Fibroblast of lung (primary cell): ENCODE measurements at regions not wholly inside any gene's neighbourhood (a gene's known extent, or its start where the extent isn't known, plus 50 kb on each side); places are given as distances from the start of the nearest gene placed in this dataset.

Source experiments
- DNase-seq, 2 donors: peaks; one replicate each; pipeline versions ENCODE4 v3.0.0 to v3.0.0-alpha.2; 2010; ENCODE audit warnings: low read depth in 2 of 2
- H2AFZ ChIP-seq: 2 replicates; pipeline ENCODE4 v1.5.1; 2012; ENCODE audit warnings: low read length, control low read depth, inconsistent platforms
- H3K27ac ChIP-seq: 2 replicates; pipeline ENCODE4 v1.5.1; 2011; ENCODE audit warnings: low read length, control low read depth; ENCODE audit not compliant: insufficient read depth
- H3K27me3 ChIP-seq: 2 replicates; pipeline ENCODE4 v1.5.1; 2011; ENCODE audit warnings: mild to moderate bottlenecking, low read length; ENCODE audit not compliant: control insufficient read depth, insufficient read depth
- H3K36me3 ChIP-seq: 2 replicates; pipeline ENCODE4 v1.5.1; 2011; ENCODE audit warnings: low read length; ENCODE audit not compliant: control insufficient read depth, insufficient read depth
- H3K4me1 ChIP-seq: 2 replicates; pipeline ENCODE4 v1.5.1; 2011; ENCODE audit warnings: low read length; ENCODE audit not compliant: control insufficient read depth, insufficient read depth; ENCODE audit errors: extremely low read depth
- H3K4me2 ChIP-seq: 2 replicates; pipeline ENCODE4 v1.5.1; 2011; ENCODE audit warnings: low read length, control low read depth; ENCODE audit not compliant: insufficient read depth; ENCODE audit errors: extremely low read depth
- H3K4me3 ChIP-seq, 4 experiments: fragments of 200-600 bp in 1 of 4; sonication (generic) in 1 of 4; replicated peaks in 1 of 4; 2 replicates each; pipeline ENCODE4 v1.5.1; 2011 to 2016; ENCODE audit warnings: low read length in 4 of 4, low read depth in 3 of 4, mild to moderate bottlenecking in 3 of 4, control low read depth in 2 of 4, inconsistent platforms in 1 of 4, mixed read lengths in 1 of 4; ENCODE audit not compliant: insufficient read depth in 1 of 4; ENCODE audit errors: control extremely low read depth in 1 of 4
- H3K79me2 ChIP-seq: 2 replicates; pipeline ENCODE4 v1.5.1; 2012; ENCODE audit warnings: mild to moderate bottlenecking, low read length, inconsistent platforms; ENCODE audit not compliant: control insufficient read depth, insufficient read depth
- H3K9ac ChIP-seq: 2 replicates; pipeline ENCODE4 v1.5.1; 2011; ENCODE audit warnings: mild to moderate bottlenecking, low read length, control low read depth; ENCODE audit not compliant: insufficient read depth
- H3K9me3 ChIP-seq: 2 replicates; pipeline ENCODE4 v1.5.1; 2012; ENCODE audit warnings: low read depth, low read length; ENCODE audit not compliant: control insufficient read depth, insufficient read depth
- H4K20me1 ChIP-seq: 2 replicates; pipeline ENCODE4 v1.5.1; 2011; ENCODE audit warnings: low read length; ENCODE audit not compliant: control insufficient read depth, insufficient read depth; ENCODE audit errors: extremely low read depth
- CTCF ChIP-seq, 2 donors: IDR thresholded peaks in 1 of 2; conservative IDR thresholded peaks in 1 of 2; 1 replicate in 1 of 2; 2 replicates in 1 of 2; pipeline ENCODE4 v1.5.1; 2011 to 2012; ENCODE audit warnings: low read length in 2 of 2, control low read depth in 1 of 2, inconsistent platforms in 1 of 2, low read depth in 1 of 2, mild to moderate bottlenecking in 1 of 2
- EZH2 ChIP-seq: IDR thresholded peaks from 2 replicates; pipeline ENCODE4 v1.5.1; 2012; ENCODE audit warnings: low read length, control low read depth, mild to moderate bottlenecking; ENCODE audit errors: missing control alignments

- Histone ChIP-seq H3K27me3 (no peaks in the 10 kb centered on the region), H3K4me2 (no peak overlapping the region), H4K20me1 (no peaks in the 10 kb centered on the region), H3K4me3 (no peak overlapping the region), H3K4me1 (no peaks in the 10 kb centered on the region), H3K27ac (no peak overlapping the region), H2AFZ (no peak overlapping the region), H3K79me2 (no peaks in the 10 kb centered on the region), H3K36me3 (no peaks in the 10 kb centered on the region), H3K9ac (no peak overlapping the region), H3K9me3 (no peaks in the 10 kb centered on the region)
- no peak for DNase-seq
- TF ChIP-seq EZH2, result no peak
- TF ChIP-seq CTCF (conservative IDR thresholded peaks at IDR 0.05 in 1 of 2, IDR thresholded peaks at IDR 0.05 in 1 of 2; ENCODE audit: low read depth in 1 of 2, low read length in 2 of 2), result no peak
Measured at GRCh38 chr1:59101518-59101917, 195.4 kb upstream of the FGGY start.

- no peak for TF ChIP-seq EZH2
- TF ChIP-seq CTCF (conservative IDR thresholded peaks at IDR 0.05 in 1 of 2, IDR thresholded peaks at IDR 0.05 in 1 of 2; ENCODE audit: low read depth in 1 of 2, low read length in 2 of 2), result no peak
- Histone ChIP-seq H4K20me1 (no peaks in the 10 kb centered on the region), H3K79me2 (no peaks in the 10 kb centered on the region), H3K27ac (no peak overlapping the region), H2AFZ (no peak overlapping the region), H3K9ac (no peak overlapping the region), H3K4me2 (no peak overlapping the region), H3K4me3 (no peak overlapping the region), H3K4me1 (no peaks in the 10 kb centered on the region), H3K36me3 (no peaks in the 10 kb centered on the region), H3K9me3 (no peaks in the 10 kb centered on the region), H3K27me3 (no peaks in the 10 kb centered on the region)
- DNase-seq, result no peak
Measured at GRCh38 chr1:59103457-59103856, 193.4 kb upstream of the FGGY start.

GRCh38 chr1:59104191-59104760 lies 192.6 kb upstream of the FGGY start:
- no peak for DNase-seq
- TF ChIP-seq CTCF (conservative IDR thresholded peaks at IDR 0.05 in 1 of 2, IDR thresholded peaks at IDR 0.05 in 1 of 2; ENCODE audit: low read depth in 1 of 2, low read length in 2 of 2) (no peak), EZH2 (no peak)
- H3K79me2 ChIP-seq, result no peaks in the 10 kb centered on the region

More at GRCh38 chr1:59104191-59104760, 192.6 kb upstream of the FGGY start:
- Histone ChIP-seq H3K27me3 (no peaks in the 10 kb centered on the region), H3K4me2 (no peak overlapping the region), H3K27ac (no peak overlapping the region), H2AFZ (no peak overlapping the region), H4K20me1 (no peaks in the 10 kb centered on the region), H3K36me3 (no peaks in the 10 kb centered on the region), H3K9ac (no peak overlapping the region), H3K4me3 (no peak overlapping the region), H3K4me1 (no peaks in the 10 kb centered on the region), H3K9me3 (no peaks in the 10 kb centered on the region)
